ENCODE measurements at regions not wholly inside any gene's neighbourhood (a gene's known extent, or its start where the extent isn't known, plus 50 kb on each side); places are given as distances from the start of the nearest gene placed in this dataset.

DNA sequence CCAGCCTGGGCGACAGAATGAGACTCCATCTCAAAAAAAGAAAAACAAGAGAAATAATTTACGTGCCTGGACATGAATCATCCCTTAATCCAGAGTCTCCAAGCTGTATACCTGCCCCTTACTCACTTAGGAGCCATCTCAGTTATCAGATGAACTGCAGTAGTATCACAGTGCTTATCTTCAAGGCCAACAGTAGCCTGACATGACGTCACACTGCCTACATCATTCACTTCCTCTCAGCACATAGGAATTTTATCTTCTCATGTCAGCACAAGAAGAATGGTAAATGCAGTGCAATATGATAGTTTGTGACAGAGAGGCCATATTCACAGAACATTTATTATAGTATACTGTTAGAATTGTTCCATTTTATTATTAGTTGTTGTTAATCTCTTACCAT is 216.6 kb downstream of the SS18 start:
- DNase-seq: no peak

DNA sequence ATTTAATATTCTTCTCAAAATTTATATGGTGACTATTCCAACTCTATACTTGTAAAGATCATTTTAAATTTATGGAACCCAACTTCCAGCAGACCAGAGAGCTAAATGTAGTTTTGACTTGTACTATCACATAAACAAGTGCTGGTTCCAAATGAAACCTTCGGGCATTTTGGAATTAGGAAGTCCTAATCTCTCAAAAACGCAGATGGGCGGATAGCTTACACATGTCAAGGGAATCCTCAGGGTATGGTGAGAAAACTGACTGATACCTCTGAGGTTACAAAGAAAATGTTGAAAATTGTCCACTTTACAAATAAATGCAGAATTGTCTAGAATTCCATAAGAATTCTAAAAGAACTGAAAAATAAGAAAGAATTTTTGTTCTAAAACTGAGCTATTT is 224.1 kb downstream of the SS18 start:
- DNase-seq: no peak

DNA sequence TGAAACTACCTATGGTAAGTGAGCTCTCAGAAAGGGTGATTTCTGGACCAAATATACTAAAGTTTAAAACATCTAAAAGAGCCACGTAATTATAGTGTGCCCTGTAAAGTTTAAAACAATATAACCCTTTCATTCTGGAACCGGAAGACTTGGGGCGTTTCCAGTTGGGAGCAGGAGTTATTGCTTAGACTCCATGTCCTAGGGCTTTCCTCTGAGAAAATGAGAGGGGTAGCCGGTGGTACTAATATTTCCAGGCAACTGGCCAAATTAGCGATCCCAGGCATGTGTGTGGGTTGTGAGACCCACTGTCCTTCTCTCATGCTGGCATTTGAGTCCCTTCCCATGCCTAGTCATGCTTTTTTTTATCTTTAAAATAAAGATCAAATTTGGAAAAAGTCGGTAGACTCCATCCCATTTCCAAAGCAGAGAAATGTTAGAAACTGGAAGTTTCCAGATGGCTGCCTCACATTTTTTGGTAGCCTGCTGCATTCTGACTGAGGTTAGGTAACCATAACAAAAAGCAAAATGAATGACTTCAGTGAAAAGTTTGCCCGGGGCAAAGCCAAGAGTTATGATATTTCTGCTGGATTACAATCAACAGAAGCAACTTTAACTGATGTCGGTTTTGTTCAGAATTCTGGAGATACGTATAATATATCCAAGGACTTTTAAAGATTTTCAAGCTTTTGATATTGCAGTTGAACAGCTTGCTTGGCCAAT is 227.4 kb downstream of the SS18 start:
- DNase-seq: no peak

DNA sequence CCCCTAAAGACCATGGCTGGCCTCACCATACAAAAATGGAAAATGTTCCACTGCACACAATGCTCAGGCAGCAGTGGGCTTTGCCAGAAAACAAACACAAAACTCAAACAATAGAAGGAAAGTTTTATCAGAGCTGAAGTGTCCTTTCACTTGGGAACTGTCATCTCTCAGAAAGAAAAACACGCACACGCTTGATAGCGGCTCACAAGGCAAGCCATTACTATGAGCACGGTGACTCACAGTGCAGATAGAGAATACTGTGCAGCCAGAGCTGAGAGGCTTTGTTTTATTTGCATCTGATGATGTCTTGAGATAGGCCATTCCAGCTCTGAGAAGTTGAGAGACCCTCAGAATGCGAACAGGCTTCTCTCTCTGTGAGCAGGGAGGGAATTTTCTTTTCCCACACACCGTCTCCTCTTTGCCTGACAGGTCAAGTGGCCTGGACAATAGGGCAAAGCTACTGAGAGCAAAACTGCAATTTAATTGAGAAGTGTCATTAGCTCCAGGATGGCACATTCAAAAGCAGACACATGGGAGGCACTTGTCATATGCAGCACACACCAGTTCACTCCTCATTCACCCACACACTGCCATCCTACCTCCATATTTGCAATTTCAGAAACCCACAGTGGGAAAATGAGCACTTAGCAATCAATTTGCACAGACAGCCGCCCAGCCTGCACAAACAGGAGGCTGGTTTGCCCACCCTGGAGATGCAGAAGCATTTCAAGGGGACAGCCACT is 236.6 kb downstream of the SS18 start:
- no peak for DNase-seq

DNA sequence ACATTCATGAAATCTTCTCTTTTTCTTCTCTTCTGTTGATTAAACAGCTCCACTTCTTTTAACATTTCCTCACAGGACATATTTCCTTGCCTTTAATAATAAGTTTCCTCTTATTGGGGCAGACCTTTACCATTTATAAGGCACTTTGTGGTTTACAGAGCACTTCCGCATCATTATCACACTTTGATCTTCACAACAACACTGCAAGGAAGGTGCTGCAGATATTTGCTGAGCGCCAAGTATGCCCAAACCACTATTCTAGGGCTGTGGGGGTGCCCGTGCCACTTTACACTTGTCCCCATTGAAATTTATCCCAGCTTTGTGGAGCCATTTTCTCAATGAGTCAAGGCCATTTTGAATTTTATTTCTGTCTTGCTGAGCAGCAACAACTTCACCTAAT is 246.6 kb downstream of the SS18 start:
- no peak for DNase-seq

DNA sequence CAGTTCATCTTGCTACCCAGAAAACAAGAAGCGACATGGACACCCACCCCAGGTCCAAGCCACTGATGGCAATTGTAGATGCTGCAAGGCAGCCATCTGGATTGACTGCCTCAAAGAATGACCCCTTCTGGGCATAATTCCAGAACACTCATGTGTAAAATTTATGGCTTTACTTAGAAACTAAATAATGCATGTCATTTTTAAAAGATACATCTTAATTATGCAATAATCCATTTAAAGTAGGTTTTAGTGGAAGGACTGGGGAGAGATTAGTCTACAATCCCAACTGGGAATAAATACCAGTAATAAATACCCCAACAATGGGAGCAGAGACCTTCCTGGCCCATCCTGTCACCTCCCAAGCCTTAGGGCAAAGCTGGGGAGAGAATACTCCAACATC is 247.7 kb downstream of the SS18 start:
- no peak for DNase-seq

DNA sequence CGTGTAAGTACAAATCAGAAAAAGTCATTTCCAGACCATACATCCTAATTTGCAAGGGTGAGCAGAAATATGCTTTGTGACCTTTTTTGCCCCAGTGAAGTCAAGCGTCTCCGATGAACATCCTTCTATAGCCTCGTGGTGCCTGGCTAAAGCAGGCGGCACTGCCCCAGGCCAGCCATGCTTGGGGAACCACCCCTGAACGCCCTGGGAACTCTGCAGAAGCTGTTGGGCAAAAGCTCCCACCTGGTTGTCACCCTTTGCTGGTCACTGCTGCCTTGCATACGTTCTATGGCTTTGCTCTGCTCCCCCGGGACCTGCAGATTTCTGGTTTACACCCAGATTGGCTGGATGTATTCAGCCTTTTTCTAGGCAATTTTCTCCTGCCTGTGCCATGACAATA is 256.4 kb downstream of the SS18 start:
- no peak for DNase-seq

DNA sequence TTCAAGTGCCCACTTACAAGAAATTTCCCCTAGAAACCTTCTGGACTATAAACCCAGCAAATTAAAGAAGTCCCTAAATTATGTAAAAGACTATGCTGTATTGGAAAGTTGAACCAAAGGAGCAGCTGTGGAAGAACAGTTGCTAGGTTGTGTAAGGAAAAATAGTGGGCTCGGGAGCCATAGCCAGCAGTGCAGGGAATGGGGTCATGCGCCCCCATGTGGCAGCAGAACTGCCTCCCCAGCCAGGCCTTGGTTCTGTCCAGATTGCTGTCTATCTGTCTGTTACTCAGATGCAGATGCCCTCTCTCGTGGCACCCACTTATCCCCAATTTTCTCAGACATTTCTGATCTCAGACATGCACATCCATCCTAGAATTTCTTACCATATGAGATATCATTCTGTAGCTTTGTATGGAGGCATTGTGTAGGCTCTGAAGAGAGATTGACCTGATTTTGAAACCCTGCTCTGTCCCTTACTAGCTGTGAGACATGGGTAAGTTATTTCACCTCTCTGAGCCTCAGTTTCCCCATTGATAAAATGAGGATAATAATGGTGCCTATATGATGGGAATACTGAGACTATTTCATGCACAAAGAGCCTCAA is 258.3 kb downstream of the SS18 start:
- peak; percentile 66 for DNase-seq

DNA sequence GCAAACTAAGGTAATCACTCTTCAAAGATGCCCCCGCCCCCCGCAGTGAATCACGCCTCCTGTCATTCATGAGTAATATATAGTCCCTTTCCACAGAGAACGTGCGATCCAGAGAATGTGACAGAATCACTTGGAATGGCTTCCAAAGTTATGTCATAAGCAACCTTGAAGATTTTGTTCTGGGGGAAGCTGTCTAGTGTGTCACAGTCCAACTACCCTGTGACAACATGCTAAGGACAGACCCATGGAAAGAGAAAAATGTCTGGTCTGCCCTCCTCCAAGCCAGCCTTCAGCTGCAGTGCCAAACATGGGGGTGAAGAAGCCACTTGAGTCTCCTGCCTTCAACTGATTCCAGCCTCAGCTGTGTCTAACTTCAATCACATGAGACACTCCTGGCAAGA is 259.1 kb downstream of the SS18 start:
- DNase-seq: no peak

DNA sequence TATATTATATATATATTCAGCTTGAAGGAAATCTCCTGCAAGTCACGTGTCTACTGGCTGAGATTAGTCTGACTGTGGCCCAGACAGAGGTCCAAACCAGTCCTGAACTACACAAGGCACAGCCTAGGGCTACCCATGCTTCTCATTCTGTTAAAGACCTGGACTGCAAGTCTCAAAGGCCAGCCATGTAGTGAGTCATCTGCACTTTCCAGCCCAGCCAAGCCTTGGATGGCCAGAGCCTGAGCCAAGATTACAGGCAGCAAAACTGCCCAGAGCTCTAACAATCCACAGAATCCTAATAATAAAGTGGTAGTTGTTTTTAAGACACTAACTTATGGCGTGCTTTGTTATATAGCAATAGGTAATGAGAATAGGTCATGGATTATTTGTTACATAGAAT is 259.6 kb downstream of the SS18 start:
- peak; percentile 42 for DNase-seq

DNA sequence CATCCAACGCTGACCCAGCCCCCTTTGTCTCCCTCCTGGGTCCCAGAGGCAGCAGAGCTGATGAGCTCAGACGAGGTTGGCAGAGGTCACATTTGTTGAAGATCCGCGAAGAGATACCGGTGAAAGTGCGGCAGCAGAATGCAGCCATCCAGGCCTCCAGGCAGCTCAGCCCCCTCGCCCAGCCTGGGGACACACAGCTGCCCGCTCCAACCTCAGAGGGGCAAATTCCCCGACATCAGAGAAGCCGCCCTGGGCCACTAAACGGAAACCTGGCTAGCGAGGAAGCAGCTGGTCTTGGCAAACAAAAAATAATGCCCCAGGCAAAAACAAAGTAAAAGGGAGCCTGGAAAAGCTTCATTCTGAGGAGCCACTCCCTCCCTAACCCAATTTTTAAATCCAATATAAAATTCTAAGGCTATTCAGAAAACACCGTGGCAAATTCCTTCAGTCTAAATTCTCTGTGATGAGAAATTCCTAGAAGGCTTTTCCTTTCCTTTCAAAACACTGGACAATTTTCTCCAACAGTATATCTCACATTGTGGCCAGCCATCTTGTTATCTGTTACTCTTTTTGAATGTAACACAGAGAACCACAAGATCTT is 262.4 kb downstream of the SS18 start:
- no peak for DNase-seq

DNA sequence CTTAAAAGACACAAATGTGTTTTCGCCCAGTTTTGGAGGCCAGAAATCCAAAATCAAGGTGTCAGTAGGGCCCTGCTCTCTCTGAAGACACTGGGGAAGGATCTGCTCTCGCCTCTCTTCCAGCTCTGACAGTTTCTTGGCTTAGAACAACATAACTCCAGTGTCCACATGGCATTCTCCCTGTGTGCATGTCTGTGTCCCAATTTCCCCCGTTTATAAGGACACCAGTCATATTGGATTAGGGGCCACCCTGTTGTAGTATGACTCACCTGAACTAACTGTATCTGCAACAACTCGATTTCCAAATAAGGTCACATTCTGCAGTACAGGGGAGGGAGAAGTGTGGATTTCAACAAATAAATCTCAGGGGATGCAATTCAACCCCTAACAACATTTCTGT is 263.2 kb downstream of the SS18 start:
- no peak for DNase-seq

DNA sequence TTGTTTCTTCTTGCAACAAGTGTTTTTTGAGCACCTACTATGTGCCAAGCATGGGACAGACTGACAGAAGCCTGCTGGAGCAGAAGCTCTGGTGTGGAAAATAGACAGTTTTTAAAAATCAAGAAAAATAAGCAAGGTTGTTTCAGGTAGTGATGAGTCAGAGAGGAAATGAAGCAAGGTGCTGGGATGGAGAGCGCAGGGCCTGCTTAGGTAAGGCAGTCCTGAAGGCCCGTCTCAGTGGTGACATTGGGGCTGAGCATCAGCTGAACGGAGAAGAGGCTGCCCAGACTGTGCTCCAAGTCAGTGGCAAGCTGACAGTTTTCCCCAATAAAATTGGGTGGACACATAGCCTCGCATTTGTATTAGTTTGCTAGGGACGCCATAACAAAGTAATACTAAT is 263.6 kb downstream of the SS18 start:
- DNase-seq: no peak

DNA sequence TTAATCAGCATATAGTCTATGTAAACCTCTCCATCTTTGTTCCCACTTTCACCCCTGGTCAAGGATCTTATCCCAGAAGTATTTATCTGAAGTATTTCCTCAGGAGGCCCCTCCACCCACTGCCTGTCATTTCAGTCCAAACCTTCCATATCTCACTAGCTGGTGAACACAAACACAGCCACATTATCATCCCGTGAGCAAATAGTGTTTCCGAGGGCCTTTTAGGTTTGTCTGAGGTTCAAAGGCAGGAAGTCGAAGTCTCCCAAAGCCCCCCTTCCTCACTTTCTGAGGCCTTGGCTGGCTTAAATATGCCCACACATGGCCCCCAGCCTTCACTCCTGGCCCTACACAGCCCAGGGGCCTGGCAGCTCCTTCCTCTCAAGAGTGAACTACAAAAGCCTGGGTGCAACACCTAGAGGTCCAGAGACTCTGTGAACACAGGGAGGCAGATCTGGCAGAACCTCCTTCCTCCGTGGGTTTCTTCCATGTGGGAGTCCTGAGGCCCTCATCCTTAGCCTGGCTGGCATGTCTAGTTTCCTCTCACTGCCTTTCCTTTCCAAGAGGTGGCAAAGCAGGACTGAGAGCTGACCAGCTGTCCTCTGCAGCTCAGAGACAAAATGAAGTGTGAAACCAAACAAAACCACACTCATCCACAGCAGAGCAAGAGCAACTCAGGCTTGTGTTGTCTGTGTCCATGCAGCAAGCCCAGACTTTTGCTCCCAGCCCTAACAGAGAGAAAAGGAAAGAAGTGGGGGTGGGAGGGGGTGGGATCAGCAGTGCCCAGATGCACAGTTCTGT is 264.2 kb downstream of the SS18 start:
- DNase-seq: no peak

DNA sequence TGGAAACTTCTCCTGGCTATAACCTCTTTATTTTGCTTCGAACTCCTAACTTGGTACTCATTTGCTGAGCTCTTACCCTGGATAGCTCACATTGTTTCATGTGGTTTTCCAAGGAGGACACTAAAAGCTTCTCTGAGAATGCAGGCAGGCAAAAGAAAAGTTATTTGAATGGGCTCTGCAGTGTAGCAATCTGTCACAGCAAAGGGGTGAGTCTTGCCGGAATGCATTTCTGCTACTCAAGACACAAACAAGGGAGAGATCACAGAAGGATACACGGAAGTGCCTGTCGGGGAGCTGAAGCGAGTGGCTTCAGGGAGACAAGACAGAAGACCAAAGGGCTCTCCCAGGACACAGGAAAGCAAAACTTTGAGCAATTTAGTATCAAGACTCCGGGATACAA is 265.4 kb downstream of the SS18 start:
- no peak for DNase-seq

DNA sequence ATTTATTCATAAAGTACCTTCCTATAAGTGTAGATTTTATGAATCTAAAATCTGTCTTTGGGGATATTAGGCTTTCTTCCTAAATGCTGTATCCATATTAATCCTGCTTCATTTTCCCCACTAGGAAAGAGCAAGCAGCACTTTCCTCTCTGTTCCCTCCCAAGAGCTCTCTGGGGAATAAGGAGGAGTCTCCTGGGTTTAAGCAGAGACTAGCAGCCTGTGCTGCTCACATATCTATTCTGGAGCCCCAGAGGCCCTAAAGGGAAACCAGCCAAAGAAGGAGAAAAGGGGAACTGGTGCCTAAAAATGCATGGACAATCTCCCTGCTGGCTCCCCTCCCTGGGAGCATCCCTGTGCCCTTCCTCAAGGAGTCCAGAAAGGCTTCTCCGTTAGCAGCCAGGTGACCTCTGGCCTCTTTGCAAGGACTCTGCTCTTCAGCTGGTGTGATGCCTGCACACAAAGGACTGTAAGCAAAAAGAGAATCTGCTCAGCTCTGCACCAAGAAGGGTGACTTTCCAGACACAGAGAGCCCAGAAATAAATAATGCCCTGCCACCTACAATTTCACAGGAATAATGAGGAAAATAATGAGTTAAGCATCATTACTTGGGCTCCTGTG is 270.6 kb downstream of the SS18 start:
- DNase-seq: no peak

DNA sequence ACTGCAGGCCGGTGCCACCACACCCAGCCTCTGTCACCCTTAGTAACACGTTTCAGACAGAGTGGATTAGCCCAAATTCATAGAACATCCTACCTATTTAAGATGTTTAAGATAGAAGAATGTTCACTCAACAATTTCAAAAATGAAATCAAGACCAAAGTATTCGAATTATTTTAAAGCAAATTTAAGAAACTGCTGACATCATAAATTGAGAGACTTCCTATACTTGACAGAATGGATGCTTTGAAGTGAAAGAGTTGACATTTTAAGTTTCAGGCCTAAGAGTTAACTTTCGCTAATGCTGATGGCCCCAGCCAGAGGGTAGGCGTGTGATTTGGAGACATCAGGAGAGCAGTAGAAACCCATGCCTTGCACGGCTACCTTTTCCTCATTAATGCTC is 271.9 kb downstream of the SS18 start:
- no peak for DNase-seq

DNA sequence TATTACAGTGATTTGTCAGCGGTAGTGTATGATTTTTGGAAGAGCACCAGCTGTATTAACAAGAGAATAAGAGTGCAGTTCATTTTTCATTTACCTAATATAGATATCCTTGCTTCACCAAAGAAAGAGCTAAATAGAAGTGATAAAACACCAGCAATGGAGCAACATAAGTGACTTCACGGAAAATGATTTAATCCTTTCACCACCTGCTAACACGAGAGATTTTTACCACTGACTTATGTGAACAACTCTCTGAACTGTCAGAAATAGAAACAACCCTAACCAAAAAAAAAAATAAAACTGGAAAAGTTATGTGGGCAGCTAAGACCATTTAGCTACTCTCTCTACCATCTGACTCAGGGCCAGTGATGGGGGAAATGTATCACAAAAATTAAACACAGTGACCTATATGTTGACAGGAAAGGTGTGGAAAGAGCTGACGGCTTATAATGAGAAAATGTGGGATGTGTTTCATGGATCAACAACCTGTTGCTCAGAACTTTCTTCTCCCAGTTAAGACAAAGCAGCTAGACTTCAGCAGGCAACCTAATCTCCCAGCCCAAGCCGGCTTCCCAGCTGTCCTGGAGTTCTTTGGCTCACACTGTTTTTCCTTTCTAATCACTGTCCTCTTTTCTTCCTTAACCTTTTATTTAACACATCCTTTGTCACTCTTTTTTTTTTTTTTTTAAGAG is 272.7 kb downstream of the SS18 start:
- DNase-seq: no peak

DNA sequence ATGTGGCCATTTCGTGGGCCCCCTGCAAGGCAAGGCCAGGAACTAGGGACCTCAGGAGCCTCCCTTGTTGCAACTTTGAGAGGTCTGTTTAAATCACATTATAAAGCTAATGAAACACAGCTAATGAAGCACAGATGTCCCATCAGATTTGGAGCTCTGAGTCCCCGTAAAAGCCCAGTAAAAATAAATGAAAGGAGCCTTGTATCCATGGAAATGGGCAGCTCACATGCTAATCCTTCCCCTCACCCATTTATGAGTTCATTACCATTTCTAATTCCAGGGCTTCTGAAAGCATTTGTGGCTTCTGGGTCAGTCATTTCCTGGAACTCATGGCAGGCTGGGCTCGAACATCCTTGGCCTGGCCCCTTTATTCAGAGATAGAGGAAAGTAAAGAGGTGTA is 274.8 kb downstream of the SS18 start:
- no peak for DNase-seq

DNA sequence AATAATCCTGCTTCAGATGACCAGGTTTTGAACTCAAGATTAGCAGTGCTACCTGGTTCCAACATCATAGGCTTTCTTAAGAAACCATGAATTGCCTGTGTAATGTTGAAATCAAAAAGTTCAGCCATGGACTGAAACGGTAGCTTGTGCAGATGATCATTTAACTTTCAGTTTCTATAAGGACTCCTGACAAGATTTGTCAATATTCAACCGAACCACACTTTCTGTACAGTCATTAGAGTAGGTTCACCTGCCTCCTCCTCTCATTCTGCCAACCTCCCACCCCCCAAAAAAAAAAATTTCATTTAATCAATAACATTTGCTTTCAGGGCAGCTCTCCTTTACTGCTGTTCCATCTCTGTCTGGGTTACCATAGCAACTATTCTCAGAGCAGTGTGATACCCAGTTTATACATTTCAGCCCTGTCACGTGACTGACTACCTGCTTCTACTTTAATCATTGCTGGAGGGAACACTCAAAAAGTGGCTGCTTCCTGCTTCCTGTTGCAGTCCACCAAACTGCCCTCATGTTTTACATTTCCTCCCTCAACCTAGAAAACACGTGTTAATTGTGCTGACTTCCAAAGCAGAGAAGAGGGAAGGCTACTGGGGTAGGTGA is 275.5 kb downstream of the SS18 start:
- no peak for DNase-seq

DNA sequence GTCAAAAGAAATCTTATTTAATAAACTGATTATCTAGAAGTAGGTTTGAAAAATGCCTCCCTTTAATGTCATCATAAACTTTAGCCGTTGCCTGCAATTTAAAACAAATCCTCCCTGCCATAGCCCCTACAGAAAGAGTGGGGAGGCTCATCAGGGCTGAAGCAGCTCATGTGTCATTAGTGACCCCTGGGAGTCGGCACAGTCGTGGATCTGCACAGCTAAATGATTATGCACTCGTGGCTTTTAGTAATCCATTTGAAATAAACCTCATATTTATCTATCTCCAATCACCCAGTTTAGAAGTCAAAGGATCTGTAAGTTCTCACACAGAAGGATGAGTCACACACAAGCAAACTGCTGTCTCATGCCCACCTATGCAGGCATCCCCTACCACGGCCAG is 277.3 kb downstream of the SS18 start:
- DNase-seq: no peak
